Endothelial cell (in vitro differentiated cells): ENCODE measurements at regions not wholly inside any gene's neighbourhood (a gene's known extent, or its start where the extent isn't known, plus 50 kb on each side); places are given as distances from the start of the nearest gene placed in this dataset.

Source experiments
- DNase-seq: peaks from one replicate; pipeline ENCODE4 v3.0.0; 2021; ENCODE audit warnings: low spot score
- H3K27ac Mint-ChIP-seq: one replicate; pipeline ENCODE4 v1.8.0; 2021; ENCODE audit warnings: mixed read lengths, inconsistent platforms; ENCODE audit not compliant: unreplicated experiment
- H3K27me3 Mint-ChIP-seq: one replicate; pipeline ENCODE4 v1.8.0; 2021; ENCODE audit warnings: mild to moderate bottlenecking, moderate library complexity, mixed read lengths, inconsistent platforms; ENCODE audit not compliant: unreplicated experiment
- H3K36me3 Mint-ChIP-seq: one replicate; pipeline ENCODE4 v1.8.0; 2021; ENCODE audit warnings: mild to moderate bottlenecking, low read depth, mixed read lengths, inconsistent platforms; ENCODE audit not compliant: unreplicated experiment
- H3K4me1 Mint-ChIP-seq: one replicate; pipeline ENCODE4 v1.8.0; 2021; ENCODE audit warnings: mild to moderate bottlenecking, mixed read lengths, inconsistent platforms; ENCODE audit not compliant: unreplicated experiment
- H3K4me3 Mint-ChIP-seq: one replicate; pipeline ENCODE4 v1.8.0; 2021; ENCODE audit warnings: mild to moderate bottlenecking, mixed read lengths, inconsistent platforms; ENCODE audit not compliant: unreplicated experiment
- H3K9me3 Mint-ChIP-seq: one replicate; pipeline ENCODE4 v1.8.0; 2021; ENCODE audit warnings: mixed read lengths, inconsistent platforms; ENCODE audit not compliant: unreplicated experiment
- CTCF ChIP-seq: fragments of 200-600 bp; sonication (generic); IDR thresholded peaks from one replicate; pipeline ENCODE4 v1.5.0; 2021; ENCODE audit warnings: antibody characterized with exemption; ENCODE audit not compliant: unreplicated experiment

GRCh38 chr1:14511166-14511680 lies 87.3 kb upstream of the KAZN start:
- Mint-ChIP-seq H3K9me3 (no peaks in the 10 kb centered on the region), H3K27me3 (no peaks in the 10 kb centered on the region), H3K27ac (no peak overlapping the region), H3K36me3 (no peaks in the 10 kb centered on the region), H3K4me3 (no peak overlapping the region), H3K4me1 (no peaks in the 10 kb centered on the region)
- no peak for DNase-seq
- no peak for TF ChIP-seq CTCF

GRCh38 chr1:14511796-14512585 lies 86.5 kb upstream of the KAZN start:
- Mint-ChIP-seq H3K36me3 (no peaks in the 10 kb centered on the region), H3K27ac (no peak overlapping the region), H3K9me3 (no peaks in the 10 kb centered on the region), H3K4me1 (no peaks in the 10 kb centered on the region), H3K4me3 (no peak overlapping the region), H3K27me3 (no peaks in the 10 kb centered on the region)
- no peak for DNase-seq
- no peak for TF ChIP-seq CTCF

GRCh38 chr1:14513111-14513510 lies 85.4 kb upstream of the KAZN start:
- Mint-ChIP-seq H3K36me3 (no peaks in the 10 kb centered on the region), H3K9me3 (no peaks in the 10 kb centered on the region), H3K27me3 (no peaks in the 10 kb centered on the region), H3K27ac (no peak overlapping the region), H3K4me1 (no peaks in the 10 kb centered on the region), H3K4me3 (no peak overlapping the region)
- DNase-seq, result no peak
- no peak for TF ChIP-seq CTCF

- Mint-ChIP-seq H3K36me3 (no peaks in the 10 kb centered on the region), H3K4me3 (no peak overlapping the region), H3K4me1 (peaks cover 4% of the 10 kb centered on the region), H3K9me3 (no peaks in the 10 kb centered on the region), H3K27me3 (no peaks in the 10 kb centered on the region), H3K27ac (no peak overlapping the region)
- TF ChIP-seq CTCF, result no peak
- no peak for DNase-seq
Measured at GRCh38 chr1:14514739-14515138, 83.7 kb upstream of the KAZN start.
